NOMO-1 (cell line): ENCODE measurements at regions not wholly inside any gene's neighbourhood (a gene's known extent, or its start where the extent isn't known, plus 50 kb on each side); places are given as distances from the start of the nearest gene placed in this dataset.
A peak's percentile ranks its signal among the peaks of the same experiment; 100 is the strongest.

Experiments
- DNase-seq, 2 experiments: peaks; one replicate each; lab custom pipeline; 2025; ENCODE audit not compliant: unreplicated experiment in 2 of 2; lab: John Stamatoyannopoulos, UW

DNA sequence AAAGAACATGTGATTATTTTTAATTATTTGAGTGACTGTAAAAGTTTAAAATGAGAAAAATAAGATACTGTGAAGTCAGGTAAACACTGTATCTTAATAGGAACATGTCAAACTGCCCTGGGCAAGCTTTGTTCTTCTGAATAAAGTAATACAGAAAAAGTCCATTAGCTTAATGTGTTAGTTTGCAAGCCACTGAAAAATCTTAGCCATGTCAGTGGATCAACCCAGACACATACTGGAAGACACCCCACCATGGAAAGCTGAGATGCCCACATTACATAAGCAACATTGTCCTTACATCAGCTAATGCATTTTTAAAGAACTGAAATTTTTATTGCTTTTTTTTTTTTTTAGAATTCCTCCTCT, 155.2 kb downstream of the BBOX1 start:
- DNase-seq: no peak

DNA sequence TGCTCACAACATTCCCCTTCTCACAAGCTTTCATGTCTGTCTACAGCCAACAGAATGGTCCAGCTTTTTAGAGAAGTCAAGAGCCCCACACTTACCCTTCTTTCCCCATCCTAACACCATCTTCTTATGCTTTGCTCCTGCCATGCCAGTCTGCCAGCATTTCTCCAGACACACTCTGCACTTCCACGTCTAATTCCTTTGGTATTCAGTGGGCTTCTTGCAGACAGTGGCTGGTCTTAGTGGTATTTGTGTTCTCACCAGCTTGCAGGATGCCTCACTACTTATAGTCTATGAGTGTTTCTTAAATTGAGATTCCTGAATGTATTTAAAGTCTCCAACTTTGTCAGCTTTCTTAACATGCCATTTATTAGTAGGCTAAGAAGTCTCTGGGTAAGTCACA, 154.4 kb downstream of the BBOX1 start:
- DNase-seq: no peak

DNA sequence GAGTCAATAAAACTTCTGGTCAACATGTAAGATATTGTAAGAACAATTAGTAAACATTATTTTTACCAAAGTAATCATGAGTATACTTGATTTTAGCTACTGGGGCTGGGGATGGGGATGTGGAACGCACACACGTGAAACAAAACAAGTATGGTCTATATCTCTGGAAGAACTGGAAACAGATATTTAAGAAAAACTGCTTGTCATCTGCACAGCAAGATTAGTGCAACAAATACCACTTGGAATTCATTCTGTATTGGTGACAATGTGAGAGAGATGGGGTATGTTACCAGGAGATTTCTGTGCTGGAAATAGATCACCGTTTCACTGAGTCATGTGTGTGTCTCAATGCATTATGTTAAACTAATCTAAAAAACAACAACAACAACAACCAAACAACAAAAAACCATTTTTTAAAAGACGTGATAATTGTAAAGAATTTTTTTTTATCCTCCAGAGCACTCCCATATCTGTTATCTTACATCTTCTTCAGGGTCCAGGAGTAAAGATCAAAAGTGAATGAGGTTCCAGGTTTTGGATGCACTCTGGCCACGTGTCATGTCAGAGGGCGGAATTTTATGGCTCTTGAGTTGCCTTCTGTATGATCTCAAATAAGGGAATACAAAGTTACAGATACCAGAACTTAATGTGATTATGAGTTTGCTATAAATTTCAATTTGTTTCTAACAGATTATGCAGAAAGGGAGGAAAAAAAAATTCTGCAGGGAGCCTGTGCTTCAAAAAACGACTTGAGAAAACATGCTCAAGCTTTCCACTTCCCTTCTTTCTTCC, 153.0 kb downstream of the BBOX1 start:
- no peak for DNase-seq

DNA sequence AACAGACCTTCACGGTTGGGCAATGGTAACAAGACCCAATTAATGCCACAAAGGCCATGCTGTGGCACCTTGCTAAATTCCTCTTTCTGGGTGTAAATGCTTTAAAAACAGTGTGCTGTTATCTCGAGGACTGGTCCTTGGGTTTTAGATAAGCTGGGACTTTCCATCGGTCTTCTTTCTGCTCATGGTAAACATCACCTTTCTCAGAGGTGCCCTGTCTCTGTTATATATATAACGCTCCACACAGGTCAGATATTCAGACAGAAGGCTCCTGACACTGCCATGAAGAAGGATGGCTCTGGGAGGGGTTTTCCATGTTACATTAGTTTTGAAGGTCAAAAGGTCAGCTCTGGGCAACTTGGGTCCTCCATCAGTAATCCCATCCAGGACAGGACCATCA, 151.6 kb downstream of the BBOX1 start:
- no peak for DNase-seq

DNA sequence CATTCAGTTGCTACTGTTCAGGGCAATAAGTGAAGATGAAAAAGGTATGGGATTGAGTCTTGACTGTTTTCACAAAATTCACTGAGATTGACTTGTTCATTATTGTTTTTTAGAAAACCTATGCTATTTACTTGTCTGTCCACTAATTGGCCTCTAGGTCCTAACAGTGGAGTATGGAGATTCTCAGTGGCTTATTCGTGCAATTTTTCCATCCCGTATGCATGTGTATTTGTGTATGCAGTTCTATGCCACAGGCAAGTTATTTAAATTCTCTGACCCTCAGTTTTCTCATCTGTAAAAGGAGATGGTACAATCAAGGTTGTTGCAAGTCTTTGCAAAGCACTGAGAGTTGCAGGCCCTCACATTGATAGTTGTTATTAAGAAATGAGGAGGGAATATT, 151.0 kb downstream of the BBOX1 start:
- DNase-seq: no peak

DNA sequence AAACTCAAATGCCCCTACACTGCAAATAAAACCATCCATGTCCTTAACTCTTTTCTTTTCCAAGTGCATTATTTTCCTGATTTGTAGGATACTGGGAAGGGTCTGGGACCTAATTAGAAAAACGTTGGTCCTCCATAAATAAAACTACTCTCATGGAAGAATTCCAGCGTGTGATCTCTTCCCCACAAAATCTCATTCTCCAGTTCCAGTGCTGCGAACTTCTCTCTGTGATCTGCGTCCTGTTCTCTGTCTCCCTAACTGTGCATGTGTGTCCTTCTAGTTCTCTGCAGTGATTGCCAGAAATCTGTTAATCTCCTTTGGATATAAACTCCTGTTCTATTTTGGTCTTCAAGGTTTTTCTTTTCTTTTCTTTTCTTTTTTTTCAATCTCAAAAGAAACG, 148.1 kb downstream of the BBOX1 start:
- no peak for DNase-seq

DNA sequence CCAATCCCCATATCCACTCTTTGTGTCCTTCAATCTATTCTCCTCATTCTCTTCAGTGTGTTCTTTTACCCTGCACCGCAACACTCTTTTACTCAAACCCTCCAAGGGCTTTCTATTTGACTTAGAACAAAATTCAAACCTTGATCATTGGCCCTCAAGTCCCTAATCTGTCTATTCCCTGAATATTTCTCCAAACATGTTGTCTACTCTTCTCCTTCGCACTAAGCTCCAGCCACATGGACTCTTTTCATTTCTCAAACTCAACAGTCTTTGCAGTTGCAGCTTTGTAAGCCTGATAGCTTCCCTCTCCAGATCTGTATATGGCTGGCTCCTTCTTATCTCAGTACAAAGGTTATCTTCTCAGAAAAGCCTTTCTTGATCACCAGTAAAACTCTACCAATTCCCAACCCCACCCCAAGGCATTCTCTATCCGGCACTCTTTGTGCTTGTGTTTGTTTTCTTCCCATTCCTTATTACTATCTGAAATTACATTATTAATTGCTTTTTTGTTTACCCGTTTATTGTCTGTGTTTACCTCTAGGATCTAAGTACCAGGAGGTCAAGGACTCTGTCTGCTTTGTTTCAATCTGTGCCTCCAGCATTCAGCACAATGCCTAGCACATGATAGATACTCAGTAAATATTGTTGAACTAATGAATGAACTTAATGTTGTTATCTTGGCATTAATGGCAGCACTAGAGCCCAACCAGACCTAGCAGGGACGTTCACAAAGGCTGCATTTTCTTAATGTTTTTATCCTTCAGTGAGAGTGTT, 147.4 kb downstream of the BBOX1 start:
- DNase-seq: no peak

DNA sequence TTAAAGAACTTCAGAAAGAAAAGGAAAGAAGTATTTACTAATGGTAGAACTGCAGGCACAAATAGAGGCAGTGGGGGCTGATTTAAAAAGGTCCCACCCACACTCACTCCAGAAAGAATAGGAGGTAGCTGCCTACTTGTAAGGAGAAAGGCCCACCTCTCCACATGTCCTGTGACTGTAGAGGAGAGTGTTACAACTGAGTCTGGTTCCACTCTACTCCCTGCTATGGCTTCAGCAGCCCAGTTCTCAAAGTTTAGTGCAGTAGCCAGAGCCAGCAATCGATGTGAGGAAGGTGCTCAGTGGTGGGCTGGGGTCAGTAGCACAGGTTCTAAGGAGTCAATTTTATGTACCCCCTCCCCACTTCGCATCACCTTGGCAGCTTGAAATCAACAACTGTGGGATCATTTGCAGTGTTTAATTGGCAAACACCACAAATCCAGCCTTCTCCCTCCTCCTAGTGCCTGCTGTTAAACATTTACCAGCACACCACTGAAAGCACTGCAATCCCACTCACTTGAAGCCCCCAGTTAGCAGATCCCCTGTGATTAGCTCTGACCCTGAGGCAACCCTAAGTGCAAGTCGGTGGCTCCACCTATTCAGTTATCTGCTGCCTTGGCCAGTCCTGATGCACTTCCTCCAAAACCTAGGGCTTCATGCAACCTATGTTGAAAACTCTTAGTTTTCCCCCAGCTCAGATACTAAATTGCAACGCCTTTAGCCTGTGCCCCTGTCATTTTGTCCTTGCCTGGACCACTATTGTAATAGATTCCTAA, 146.6 kb downstream of the BBOX1 start:
- no peak for DNase-seq

DNA sequence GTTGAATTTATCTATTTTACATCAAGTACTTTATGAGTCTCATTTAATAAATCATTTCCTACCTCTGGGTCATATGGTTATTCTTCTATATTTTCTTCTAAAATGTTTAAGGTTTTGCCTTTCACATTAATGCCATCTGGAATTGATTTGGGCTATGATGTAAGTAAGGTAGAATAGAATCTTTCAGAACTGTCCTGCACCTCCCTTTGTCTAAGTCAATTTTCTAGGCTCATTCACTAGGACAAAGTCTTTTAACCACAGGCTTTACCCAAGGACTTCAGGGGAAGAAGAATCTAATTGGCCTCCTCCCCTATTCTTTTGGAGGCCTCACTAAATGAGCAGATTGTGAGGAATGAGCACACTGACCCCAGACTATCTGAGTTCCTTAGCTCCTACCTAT, 146.0 kb downstream of the BBOX1 start:
- DNase-seq: no peak

DNA sequence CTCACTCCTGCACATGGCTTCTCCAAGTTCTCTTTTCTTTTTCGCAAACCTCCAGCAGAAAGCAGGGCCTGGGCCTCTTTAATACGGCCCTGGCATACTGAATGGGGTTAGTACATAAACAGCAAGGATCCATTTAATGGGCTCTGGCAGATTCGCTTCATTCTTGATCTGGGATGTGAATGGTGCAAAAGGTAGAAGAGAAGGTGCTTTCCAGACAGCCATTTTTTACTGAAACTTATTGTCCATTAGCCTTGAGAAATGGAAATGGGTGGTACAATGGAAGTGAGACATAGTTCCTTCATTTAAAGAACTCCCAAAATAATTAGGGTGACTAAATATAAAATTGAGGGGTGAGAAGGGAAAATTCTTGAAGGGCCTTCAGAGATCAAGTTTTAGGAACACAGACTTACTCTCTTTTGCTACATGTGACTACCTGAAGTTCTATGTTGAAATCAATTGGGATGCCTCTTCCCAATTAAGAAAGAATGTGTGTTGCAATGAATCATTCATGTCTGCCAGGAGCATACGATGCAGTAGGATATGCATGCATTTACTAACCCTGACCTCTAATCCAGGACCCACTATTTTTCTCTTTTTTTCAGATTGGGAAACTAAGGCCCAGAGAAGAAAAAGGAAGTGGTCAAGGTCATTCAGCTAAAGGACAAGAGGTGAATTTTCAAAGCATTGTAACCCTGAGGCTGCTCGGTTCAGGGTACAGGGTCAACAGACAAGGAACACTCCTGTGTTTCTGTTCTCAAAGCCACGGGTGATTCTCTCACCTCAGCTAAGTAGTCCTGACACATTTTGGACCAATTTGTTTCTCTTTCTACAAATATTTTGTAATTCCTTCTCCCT, 144.1 kb downstream of the BBOX1 start:
- DNase-seq: no peak

DNA sequence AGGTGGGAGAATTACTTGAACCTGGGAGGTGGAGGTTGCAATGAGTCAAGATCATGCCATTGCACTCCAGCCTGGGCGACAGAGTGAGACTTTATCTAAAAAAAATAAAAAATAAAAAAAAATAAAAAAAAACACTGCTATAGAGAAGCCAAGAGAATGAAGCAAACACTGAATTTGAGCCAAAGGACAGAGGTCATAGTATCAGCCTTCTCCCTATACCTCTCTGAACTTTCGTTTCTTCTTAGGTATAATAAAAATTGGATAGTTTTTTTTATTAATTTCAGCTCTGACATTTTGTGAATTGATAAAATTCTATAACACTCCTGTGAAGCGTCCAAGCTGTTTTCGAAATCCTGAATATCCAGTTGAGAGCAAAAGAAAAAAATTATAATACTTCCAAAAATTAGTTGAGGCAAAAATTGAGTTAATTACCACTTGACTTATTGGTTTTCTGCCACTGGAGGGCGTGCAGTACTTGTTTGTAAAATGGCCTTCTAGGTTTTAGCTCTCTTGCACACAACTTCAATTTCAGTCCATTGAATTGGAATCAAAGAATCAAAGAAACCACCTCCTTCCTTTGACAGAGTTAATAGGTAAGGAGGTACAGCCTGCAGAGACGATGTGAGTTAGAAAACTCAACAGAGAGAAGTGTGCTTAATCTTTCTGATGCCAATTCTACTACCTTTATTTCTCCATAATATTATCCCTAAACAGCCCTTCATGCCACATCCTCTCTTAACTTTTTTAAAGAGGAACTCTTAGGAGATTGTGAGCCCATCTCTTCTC, 143.2 kb downstream of the BBOX1 start:
- DNase-seq: peak in 1 of 2 experiments; percentile 38

DNA sequence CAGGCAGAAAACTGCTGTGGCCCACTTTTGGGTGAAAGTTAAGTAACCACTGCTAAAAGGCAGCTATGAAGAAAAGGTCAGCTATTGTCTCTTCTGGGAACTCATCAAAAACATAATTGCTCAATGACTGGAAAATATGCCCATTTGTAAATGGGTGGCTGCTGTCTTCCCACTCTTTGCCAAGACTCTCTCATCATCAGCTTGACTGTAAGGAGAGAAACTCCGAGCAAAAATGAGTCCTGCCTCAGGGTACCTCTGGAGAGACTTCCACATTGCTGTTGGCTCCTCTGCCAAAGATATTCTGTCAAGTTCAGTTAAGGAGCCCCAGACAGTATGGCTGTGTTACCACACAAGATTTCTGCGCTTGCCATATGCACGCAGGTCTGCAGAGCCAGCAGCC, 138.7 kb downstream of the BBOX1 start:
- no peak for DNase-seq

DNA sequence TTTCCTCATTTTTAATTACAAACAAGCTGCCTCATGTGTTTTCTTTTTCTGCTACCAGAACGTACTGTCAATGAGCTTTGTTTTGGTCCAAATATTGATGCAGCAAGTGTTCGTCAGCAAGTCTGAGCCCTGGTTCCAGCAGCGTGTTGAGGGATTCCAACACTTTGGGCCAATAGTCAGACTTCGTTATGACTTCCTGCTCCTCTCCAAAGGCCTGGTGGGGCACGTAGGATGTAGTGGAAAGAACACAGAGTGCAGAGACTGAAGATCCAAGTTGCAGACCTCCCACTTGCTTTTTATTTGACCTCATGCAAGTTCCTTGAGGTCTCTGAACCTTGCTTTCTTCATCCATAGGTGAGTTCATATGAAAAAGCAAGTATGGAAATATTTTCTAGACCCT, 138.2 kb downstream of the BBOX1 start:
- DNase-seq: no peak
